H1 (cell line): ENCODE measurements at regions not wholly inside any gene's neighbourhood (a gene's known extent, or its start where the extent isn't known, plus 50 kb on each side); places are given as distances from the start of the nearest gene placed in this dataset.

Experiments
- ATF3 ChIP-seq: IDR thresholded peaks from 2 replicates; pipeline ENCODE4 v1.6.1; 2011; ENCODE audit warnings: low read depth, mild to moderate bottlenecking, low read length; ENCODE audit not compliant: insufficient read depth
- POLR2A ChIP-seq, 2 experiments: IDR thresholded peaks; 1 replicate in 1 of 2; 2 replicates in 1 of 2; pipeline ENCODE4 v1.6.1; 2011; ENCODE audit warnings: low read depth in 2 of 2, low read length in 2 of 2, mild to moderate bottlenecking in 2 of 2; ENCODE audit errors: control extremely low read depth in 1 of 2
- ZNF274 ChIP-seq: IDR thresholded peaks from 2 replicates; pipeline ENCODE4 v1.7.0; 2012; ENCODE audit warnings: low read length, borderline replicate concordance; ENCODE audit errors: extremely low read depth

- TF ChIP-seq ATF3 (no peak), POLR2A (IDR thresholded peaks at IDR 0.05; ENCODE audit: control extremely low read depth in 1 of 2, low read depth in 2 of 2, low read length in 2 of 2) (no peak), ZNF274 (no peak)
Measured at GRCh38 chr14:65835501-65835900, 423.0 kb downstream of the FUT8 start.
